Astrocyte (in vitro differentiated cells and primary cell): ENCODE measurements at regions not wholly inside any gene's neighbourhood (a gene's known extent, or its start where the extent isn't known, plus 50 kb on each side); places are given as distances from the start of the nearest gene placed in this dataset.
"Not testable (repeated sequence)": the region's sequence is repeated elsewhere in the genome, so short reads cannot be mapped to it uniquely, and the experiment has no call there.

Experiments used
- DNase-seq: peaks from one replicate; pipeline ENCODE4 v3.0.0-alpha.2; 2010; ENCODE audit warnings: low read depth
- FAIRE-seq: peaks from 2 replicates; lab custom pipeline; 2011; peaks lifted over from hg19 to GRCh38; lab: Jason Lieb, UNC
- H2AFZ ChIP-seq: 2 replicates; pipeline ENCODE4 v1.6.0; 2012; ENCODE audit warnings: low read depth, low read length, inconsistent platforms
- H3K27ac ChIP-seq: 2 replicates; pipeline ENCODE4 v1.5.1; 2011; ENCODE audit warnings: low read depth, low read length, inconsistent platforms
- H3K27me3 ChIP-seq: 2 replicates; pipeline ENCODE4 v1.6.0; 2011; ENCODE audit warnings: low read length, inconsistent platforms; ENCODE audit not compliant: insufficient read depth
- H3K36me3 ChIP-seq: 2 replicates; pipeline ENCODE4 v1.5.1; 2011; ENCODE audit warnings: low read length, inconsistent platforms; ENCODE audit not compliant: insufficient read depth
- H3K4me1 ChIP-seq: 2 replicates; pipeline ENCODE4 v1.5.1; 2011; ENCODE audit warnings: low read length, inconsistent platforms; ENCODE audit not compliant: insufficient read depth
- H3K4me2 ChIP-seq: 2 replicates; pipeline ENCODE4 v1.6.0; 2012; ENCODE audit warnings: low read length, inconsistent platforms
- H3K4me3 ChIP-seq: 2 replicates; pipeline ENCODE4 v1.5.1; 2011; ENCODE audit warnings: low read depth, mild to moderate bottlenecking, low read length, inconsistent platforms; ENCODE audit not compliant: insufficient read depth
- H3K79me2 ChIP-seq: 2 replicates; pipeline ENCODE4 v1.6.0; 2012; ENCODE audit warnings: mild to moderate bottlenecking, low read length, inconsistent platforms; ENCODE audit not compliant: insufficient read depth
- H3K9ac ChIP-seq: 2 replicates; pipeline ENCODE4 v1.6.0; 2012; ENCODE audit warnings: mild to moderate bottlenecking, low read length, inconsistent platforms
- H3K9me3 ChIP-seq: 2 replicates; pipeline ENCODE4 v1.5.1; 2012; ENCODE audit warnings: low read depth, mild to moderate bottlenecking, low read length, inconsistent platforms; ENCODE audit not compliant: insufficient read depth
- H4K20me1 ChIP-seq: 2 replicates; pipeline ENCODE4 v1.6.0; 2012; ENCODE audit warnings: low read length, inconsistent platforms; ENCODE audit not compliant: insufficient read depth
- H3K27ac Mint-ChIP-seq: one replicate; pipeline ENCODE4 v1.8.0; 2021; ENCODE audit warnings: mild to moderate bottlenecking, mixed read lengths; ENCODE audit not compliant: unreplicated experiment
- H3K27me3 Mint-ChIP-seq: one replicate; pipeline ENCODE4 v1.8.0; 2021; ENCODE audit warnings: low read depth, mixed read lengths; ENCODE audit not compliant: unreplicated experiment
- H3K36me3 Mint-ChIP-seq: one replicate; pipeline ENCODE4 v1.8.0; 2021; ENCODE audit warnings: low read depth, mixed read lengths; ENCODE audit not compliant: unreplicated experiment
- H3K4me1 Mint-ChIP-seq: one replicate; pipeline ENCODE4 v1.8.0; 2021; ENCODE audit warnings: low read depth, mixed read lengths; ENCODE audit not compliant: unreplicated experiment
- H3K4me3 Mint-ChIP-seq: one replicate; pipeline ENCODE4 v1.8.0; 2021; ENCODE audit warnings: mild to moderate bottlenecking, moderate library complexity, mixed read lengths; ENCODE audit not compliant: unreplicated experiment
- H3K9me3 Mint-ChIP-seq: one replicate; pipeline ENCODE4 v1.8.0; 2021; ENCODE audit warnings: mild to moderate bottlenecking, mixed read lengths; ENCODE audit not compliant: unreplicated experiment
- CTCF ChIP-seq: IDR thresholded peaks from 2 replicates; pipeline ENCODE4 v1.5.1; 2011; ENCODE audit warnings: low read depth, mild to moderate bottlenecking, inconsistent platforms, low read length, moderate library complexity; ENCODE audit not compliant: insufficient read depth
- EZH2 ChIP-seq: IDR thresholded peaks from 2 replicates; pipeline ENCODE4 v1.6.1; 2012; ENCODE audit warnings: mild to moderate bottlenecking, low read length, inconsistent platforms; ENCODE audit not compliant: insufficient read depth

GRCh38 chr3:124650798-124651197 lies 79.5 kb upstream of the UMPS start:
- DNase-seq (no peak), FAIRE-seq (no peak)
- H3K4me1 ChIP-seq: no peaks in the 10 kb centered on the region
- peaks cover 10% of the 10 kb centered on the region for H3K36me3 Mint-ChIP-seq
- no peak overlapping the region for H3K9ac ChIP-seq
- H3K9me3 ChIP-seq: no peaks in the 10 kb centered on the region
- H3K27me3 ChIP-seq: no peaks in the 10 kb centered on the region
- H3K36me3 ChIP-seq: no peaks in the 10 kb centered on the region
- no peak overlapping the region for H3K27ac ChIP-seq
- H3K27ac Mint-ChIP-seq: no peak overlapping the region
- H2AFZ ChIP-seq: no peak overlapping the region
- peaks cover 4% of the 10 kb centered on the region for H4K20me1 ChIP-seq
- no peak overlapping the region for H3K4me2 ChIP-seq
- no peaks in the 10 kb centered on the region for H3K4me1 Mint-ChIP-seq
- TF ChIP-seq CTCF (no peak), EZH2 (no peak)
- no peaks in the 10 kb centered on the region for H3K9me3 Mint-ChIP-seq
- H3K27me3 Mint-ChIP-seq: peaks cover 2% of the 10 kb centered on the region
- H3K79me2 ChIP-seq: no peaks in the 10 kb centered on the region
- no peak overlapping the region for H3K4me3 ChIP-seq
- no peak overlapping the region for H3K4me3 Mint-ChIP-seq

DNA sequence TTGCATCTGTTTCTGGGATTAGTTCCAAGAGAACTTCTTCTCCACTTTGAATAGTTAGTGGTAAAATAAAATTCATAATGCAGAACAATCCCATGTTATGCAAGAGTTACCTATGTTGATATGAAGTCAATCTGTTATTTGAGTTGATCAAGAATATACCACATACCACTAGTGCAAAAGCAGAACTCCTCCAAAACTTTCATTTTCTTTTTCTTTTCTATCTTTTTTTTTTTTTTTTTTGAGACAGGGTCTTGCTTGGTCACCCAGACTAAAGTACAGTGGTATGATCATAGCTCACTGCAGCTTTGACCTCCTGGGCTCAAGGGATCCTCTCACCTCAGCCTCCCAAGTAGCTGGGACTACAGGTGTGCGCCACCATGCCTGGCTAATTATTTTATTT lies 78.8 kb upstream of the UMPS start:
- not testable (repeated sequence) for H3K36me3 Mint-ChIP-seq, H3K27me3 Mint-ChIP-seq, H3K4me1 ChIP-seq

DNA sequence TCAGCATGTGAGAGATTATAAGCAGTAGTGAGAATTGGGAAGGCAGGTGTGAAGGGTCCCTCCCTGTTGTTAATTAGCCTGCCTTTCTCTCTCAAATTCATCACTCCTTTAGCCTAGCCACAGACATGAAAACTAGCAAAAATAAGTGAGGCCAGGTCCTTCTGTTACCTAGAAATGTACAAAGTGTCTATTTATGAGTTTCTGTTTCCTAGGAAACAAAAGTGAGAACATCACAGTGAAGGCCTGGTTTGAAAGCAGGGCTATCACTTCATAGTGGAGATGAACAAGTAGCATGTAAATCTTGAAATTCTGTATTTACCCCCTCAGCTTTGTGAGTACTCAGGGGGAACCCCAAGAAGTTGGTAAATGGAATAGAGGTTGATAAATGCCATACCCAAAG lies 78.2 kb upstream of the UMPS start:
- Histone ChIP-seq H3K27me3 (no peaks in the 10 kb centered on the region), H3K27ac (no peak overlapping the region), H3K4me1 (no peaks in the 10 kb centered on the region), H3K9ac (no peak overlapping the region), H3K36me3 (no peaks in the 10 kb centered on the region), H3K4me2 (no peak overlapping the region), H2AFZ (no peak overlapping the region), H3K9me3 (no peaks in the 10 kb centered on the region), H4K20me1 (peaks cover 4% of the 10 kb centered on the region), H3K4me3 (no peak overlapping the region), H3K79me2 (no peaks in the 10 kb centered on the region)
- DNase-seq: no peak
- Mint-ChIP-seq H3K27ac (no peak overlapping the region), H3K9me3 (no peaks in the 10 kb centered on the region), H3K27me3 (peaks cover 2% of the 10 kb centered on the region), H3K36me3 (peaks cover 10% of the 10 kb centered on the region), H3K4me1 (peaks cover under 1% of the 10 kb centered on the region), H3K4me3 (no peak overlapping the region)
- TF ChIP-seq CTCF (no peak), EZH2 (no peak)
- no peak for FAIRE-seq

More for the DNA sequence above, 78.8 kb upstream of the UMPS start:
- H3K4me1 Mint-ChIP-seq, H3K27ac Mint-ChIP-seq, H3K36me3 ChIP-seq, DNase-seq, H3K9ac ChIP-seq, H3K27ac ChIP-seq, H3K79me2 ChIP-seq, H3K4me3 ChIP-seq, H3K27me3 ChIP-seq, H3K4me3 Mint-ChIP-seq, H3K4me2 ChIP-seq, H4K20me1 ChIP-seq, FAIRE-seq, H3K9me3 Mint-ChIP-seq, H2AFZ ChIP-seq, H3K9me3 ChIP-seq: not testable (repeated sequence)
